Ectodermal cell (in vitro differentiated cells): ENCODE measurements at regions not wholly inside any gene's neighbourhood (a gene's known extent, or its start where the extent isn't known, plus 50 kb on each side); places are given as distances from the start of the nearest gene placed in this dataset.
"Not testable (repeated sequence)": the region's sequence is repeated elsewhere in the genome, so short reads cannot be mapped to it uniquely, and the experiment has no call there.

ENCODE experiments used
- H3K27ac ChIP-seq: 2 replicates; pipeline ENCODE4 v1.7.0; 2013; ENCODE audit warnings: mild to moderate bottlenecking, low read depth, low read length; ENCODE audit not compliant: insufficient read depth, poor library complexity, severe bottlenecking
- H3K27me3 ChIP-seq: 2 replicates; pipeline ENCODE4 v1.7.0; 2013; ENCODE audit warnings: mild to moderate bottlenecking, low read length; ENCODE audit not compliant: insufficient read depth, control insufficient read depth, poor library complexity, severe bottlenecking
- H3K36me3 ChIP-seq: one replicate; pipeline ENCODE4 v1.7.0; 2013; ENCODE audit warnings: low read length; ENCODE audit not compliant: control insufficient read depth, insufficient read depth
- H3K4me1 ChIP-seq: one replicate; pipeline ENCODE4 v1.7.0; 2013; ENCODE audit warnings: low read length; ENCODE audit not compliant: control insufficient read depth, insufficient read depth
- H3K4me3 ChIP-seq: 2 replicates; pipeline ENCODE4 v1.7.0; 2013; ENCODE audit warnings: low read depth, low read length, control low read depth; ENCODE audit not compliant: insufficient read depth
- H3K9me3 ChIP-seq: 2 replicates; pipeline ENCODE4 v1.7.0; 2013; ENCODE audit warnings: mild to moderate bottlenecking, low read length, moderate library complexity; ENCODE audit not compliant: control insufficient read depth
- WGBS, 2 experiments: methylation state at CpG; one replicate each; pipeline ENCODE4 v1.1.7; 2013; ENCODE audit warnings: missing lambda C conversion rate in 2 of 2; 5-methylcytosine and 5-hydroxymethylcytosine counted together

DNA sequence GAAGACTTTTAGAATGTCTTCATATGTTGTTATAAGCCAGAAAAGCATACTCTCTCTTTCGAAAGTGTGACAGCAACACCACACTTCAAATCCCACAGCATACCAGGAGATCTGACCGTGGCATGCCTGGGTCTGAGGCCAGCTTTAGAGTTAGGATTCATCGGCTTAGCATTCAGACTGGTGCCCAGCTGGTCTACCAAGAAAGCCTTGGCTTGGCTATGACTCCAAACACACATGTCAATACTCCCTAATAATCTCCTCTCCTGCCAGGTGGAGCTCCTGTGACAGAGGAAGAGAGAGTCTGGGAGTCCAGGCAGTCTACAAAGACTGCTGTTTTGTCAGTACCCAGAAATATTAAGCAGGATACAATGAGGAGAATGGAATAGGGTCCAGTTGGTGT, 77.1 kb upstream of the MAN1A1 start:
- Histone ChIP-seq H3K36me3 (no peaks in the 10 kb centered on the region), H3K27me3 (no peaks in the 10 kb centered on the region), H3K4me3 (no peak overlapping the region), H3K27ac (no peak overlapping the region), H3K4me1 (no peaks in the 10 kb centered on the region), H3K9me3 (no peaks in the 10 kb centered on the region)
- 73 to 87% methylated on average over 3 of the region's 3 CpGs for WGBS, 2 experiments

DNA sequence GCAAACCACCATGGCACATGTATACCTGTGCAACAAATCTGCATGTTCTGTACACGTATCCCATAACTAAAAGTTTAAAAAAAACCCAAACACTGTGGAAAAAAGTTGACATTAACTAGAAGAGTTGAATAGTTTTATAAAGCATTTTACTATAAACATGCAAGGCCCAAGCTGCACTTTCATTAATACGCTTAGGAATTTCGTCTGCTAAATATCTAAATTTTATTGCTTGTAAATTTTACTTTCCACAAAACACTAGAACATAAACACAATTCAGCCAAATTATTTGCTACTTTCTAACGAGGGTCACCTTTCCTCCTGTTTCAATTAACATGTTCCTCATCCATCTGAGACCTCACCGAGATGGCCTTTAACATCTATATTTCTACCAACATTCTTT, 74.4 kb upstream of the MAN1A1 start:
- 92 to 93% methylated on average over 4 to 5 of the region's 5 CpGs for WGBS, 2 experiments
- Histone ChIP-seq H3K27ac (no peak overlapping the region), H3K9me3 (no peaks in the 10 kb centered on the region), H3K4me3 (no peak overlapping the region), H3K4me1 (no peaks in the 10 kb centered on the region), H3K36me3 (no peaks in the 10 kb centered on the region), H3K27me3 (no peaks in the 10 kb centered on the region)

DNA sequence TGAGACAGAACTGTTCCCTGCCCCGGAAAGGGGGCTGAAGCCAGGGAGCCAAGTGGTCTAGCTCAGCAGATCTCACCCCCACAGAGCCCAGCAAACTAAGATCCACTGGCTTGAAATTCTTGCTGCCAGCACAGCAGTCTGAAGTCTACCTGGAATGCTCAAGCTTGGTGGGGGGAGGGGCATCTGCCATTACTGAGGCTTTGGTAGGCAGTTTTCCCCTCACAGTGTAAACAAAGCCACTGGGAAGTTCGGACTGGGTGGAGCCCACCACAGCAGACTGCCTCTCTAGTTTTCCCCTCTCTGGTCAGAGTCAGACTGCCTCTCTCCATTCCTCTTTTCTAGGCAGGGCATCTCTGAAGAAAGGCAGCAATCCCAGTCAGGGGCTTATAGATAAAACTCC, 68.5 kb upstream of the MAN1A1 start:
- H3K27me3 ChIP-seq, H3K4me1 ChIP-seq, H3K9me3 ChIP-seq, H3K36me3 ChIP-seq, H3K4me3 ChIP-seq, H3K27ac ChIP-seq: not testable (repeated sequence)
- 81 to 90% methylated on average over 2 of the region's 2 CpGs for WGBS, 2 experiments

- Histone ChIP-seq H3K4me1 (no peaks in the 10 kb centered on the region), H3K36me3 (no peaks in the 10 kb centered on the region), H3K27me3 (no peaks in the 10 kb centered on the region), H3K4me3 (no peak overlapping the region), H3K9me3 (no peaks in the 10 kb centered on the region), H3K27ac (no peak overlapping the region)
- 82 to 84% methylated on average over 4 of the region's 4 CpGs for WGBS, 2 experiments
These were observed 57.6 kb upstream of the MAN1A1 start for GRCh38 chr6:119407156-119407555.

DNA sequence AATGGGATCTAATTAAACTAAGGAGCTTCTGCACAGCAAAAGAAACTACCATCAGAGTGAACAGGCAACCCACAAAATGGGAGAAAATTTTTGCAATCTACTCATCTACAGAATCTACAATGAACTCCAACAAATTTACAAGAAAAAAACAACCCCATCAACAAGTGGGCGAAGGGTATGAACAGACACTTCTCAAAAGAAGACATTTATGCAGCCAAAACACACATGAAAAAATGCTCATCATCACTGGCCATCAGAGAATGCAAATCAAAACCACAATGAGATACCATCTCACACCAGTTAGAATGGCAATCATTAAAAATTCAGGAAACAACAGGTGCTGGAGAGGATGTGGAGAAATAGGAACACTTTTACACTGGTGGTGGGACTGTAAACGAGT, 55.6 kb upstream of the MAN1A1 start:
- H3K9me3 ChIP-seq, H3K27me3 ChIP-seq, H3K36me3 ChIP-seq, H3K4me1 ChIP-seq, H3K27ac ChIP-seq, H3K4me3 ChIP-seq: not testable (repeated sequence)
- 79 to 83% methylated on average over 2 of the region's 2 CpGs for WGBS, 2 experiments
